IMR-90 (cell line): ENCODE measurements at regions not wholly inside any gene's neighbourhood (a gene's known extent, or its start where the extent isn't known, plus 50 kb on each side); places are given as distances from the start of the nearest gene placed in this dataset.

Experiments
- ATAC-seq: fragments of 200-7000 bp; cut with Tn5 transposase; 2 replicates; pipeline ENCODE4 v1.9.1; 2020; ENCODE audit warnings: low read depth, mild to moderate bottlenecking, moderate library complexity
- BruUV-seq: library from RNA; stranded (reverse); fragments of 400-500 nt; replicated peaks from 2 replicates; lab custom pipeline; 2021; lab: Mats Ljungman, UMichigan
- CTCF ChIA-PET: fragments of 300-600 bp; formaldehyde crosslinking; extraction: SDS; loops from one replicate; lab custom pipeline; 2021; ENCODE audit warnings: antibody characterized with exemption; lab: Yijun Ruan, JAX
- POLR2A ChIA-PET: fragments of 300-600 bp; sonication (Branson Sonifier 250); formaldehyde crosslinking; loops from one replicate; lab custom pipeline; 2022; ENCODE audit warnings: antibody characterized with exemption; ENCODE audit not compliant: unreplicated experiment; lab: Charles Lee
- DNase-seq: peaks from one replicate; pipeline ENCODE4 v3.0.0; 2013
- H2AFZ ChIP-seq: replicated peaks from 2 replicates; pipeline ENCODE3; 2013; ENCODE audit warnings: low read length, mild to moderate bottlenecking; ENCODE audit not compliant: poor library complexity
- H2AK5ac ChIP-seq: 2 replicates; pipeline ENCODE4 v1.6.1; 2013; ENCODE audit warnings: low read depth, low read length, inconsistent platforms
- H2AK9ac ChIP-seq: replicated peaks from 2 replicates; pipeline ENCODE3; 2013; ENCODE audit warnings: mild to moderate bottlenecking, low read depth, low read length, moderate library complexity; ENCODE audit not compliant: poor library complexity
- H2BK120ac ChIP-seq: 2 replicates; pipeline ENCODE4 v1.6.1; 2013; ENCODE audit warnings: low read depth, low read length, inconsistent platforms
- H2BK15ac ChIP-seq: 3 replicates; pipeline ENCODE4 v1.6.1; 2013; ENCODE audit warnings: low read depth, low read length, inconsistent platforms
- H2BK20ac ChIP-seq: 2 replicates; pipeline ENCODE4 v1.6.1; 2013; ENCODE audit warnings: low read depth, mild to moderate bottlenecking, inconsistent platforms, low read length, moderate library complexity
- H2BK5ac ChIP-seq: 2 replicates; pipeline ENCODE4 v1.6.1; 2013; ENCODE audit warnings: mild to moderate bottlenecking, low read depth, low read length, inconsistent platforms; ENCODE audit not compliant: poor library complexity, severe bottlenecking
- H3K14ac ChIP-seq: replicated peaks from 2 replicates; pipeline ENCODE4 v1.6.1; 2013; ENCODE audit warnings: low read depth, low read length, inconsistent platforms
- H3K18ac ChIP-seq: 2 replicates; pipeline ENCODE4 v1.6.1; 2013; ENCODE audit warnings: low read depth, low read length, control low read depth
- H3K23ac ChIP-seq: 2 replicates; pipeline ENCODE4 v1.6.1; 2013; ENCODE audit warnings: low read depth, low read length, inconsistent platforms
- H3K27ac ChIP-seq: 2 replicates; pipeline ENCODE4 v1.5.1; 2013; ENCODE audit warnings: mild to moderate bottlenecking, control low read depth, low read length; ENCODE audit not compliant: insufficient read depth
- H3K27me3 ChIP-seq: 2 replicates; pipeline ENCODE4 v1.6.1; 2013; ENCODE audit warnings: low read length; ENCODE audit not compliant: control insufficient read depth, insufficient read depth
- H3K36me3 ChIP-seq: 2 replicates; pipeline ENCODE4 v1.6.1; 2013; ENCODE audit warnings: low read length, mixed read lengths; ENCODE audit not compliant: control insufficient read depth, insufficient read depth
- H3K4ac ChIP-seq: 2 replicates; pipeline ENCODE4 v1.6.1; 2013; ENCODE audit warnings: low read depth, low read length, inconsistent platforms
- H3K4me1 ChIP-seq: 2 replicates; pipeline ENCODE4 v1.6.1; 2013; ENCODE audit warnings: low read length, mixed read lengths; ENCODE audit not compliant: control insufficient read depth, insufficient read depth
- H3K4me2 ChIP-seq: 2 replicates; pipeline ENCODE4 v1.6.1; 2013; ENCODE audit warnings: low read depth, mild to moderate bottlenecking, control low read depth, low read length, moderate library complexity
- H3K4me3 ChIP-seq: 2 replicates; pipeline ENCODE4 v1.5.1; 2013; ENCODE audit warnings: low read depth, mild to moderate bottlenecking, control low read depth, low read length, moderate library complexity; ENCODE audit not compliant: insufficient read depth
- H3K56ac ChIP-seq: 2 replicates; pipeline ENCODE4 v1.6.1; 2013; ENCODE audit warnings: low read length, inconsistent platforms; ENCODE audit not compliant: insufficient read depth; ENCODE audit errors: extremely low read depth
- H3K79me1 ChIP-seq, 2 experiments: 2 replicates each; pipeline ENCODE4 v1.6.1; 2013; ENCODE audit warnings: low read length in 2 of 2, inconsistent platforms in 1 of 2, low read depth in 1 of 2
- H3K9ac ChIP-seq: 2 replicates; pipeline ENCODE4 v1.6.1; 2013; ENCODE audit warnings: low read depth, low read length, control low read depth
- H3K9me1 ChIP-seq: 2 replicates; pipeline ENCODE4 v1.6.1; 2013; ENCODE audit warnings: low read length, inconsistent platforms; ENCODE audit not compliant: insufficient read depth
- H3K9me3 ChIP-seq: 2 replicates; pipeline ENCODE4 v1.6.1; 2013; ENCODE audit warnings: low read length; ENCODE audit not compliant: control insufficient read depth, insufficient read depth
- H4K20me1 ChIP-seq: 2 replicates; pipeline ENCODE4 v1.6.1; 2013; ENCODE audit warnings: low read length, inconsistent platforms; ENCODE audit not compliant: insufficient read depth
- H4K5ac ChIP-seq: 2 replicates; pipeline ENCODE4 v1.6.1; 2013; ENCODE audit warnings: mild to moderate bottlenecking, low read depth, low read length, control low read depth
- H4K8ac ChIP-seq, 2 experiments: 2 replicates each; pipeline ENCODE4 v1.6.1; 2013; ENCODE audit warnings: low read depth in 2 of 2, low read length in 2 of 2, control low read depth in 1 of 2, inconsistent platforms in 1 of 2
- H4K91ac ChIP-seq: 2 replicates; pipeline ENCODE4 v1.6.1; 2013; ENCODE audit warnings: low read depth, low read length, inconsistent platforms; ENCODE audit not compliant: insufficient read depth
- MAZ ChIP-seq: IDR thresholded peaks from 2 replicates; pipeline ENCODE4 v1.6.1; 2012; ENCODE audit warnings: low read depth, mild to moderate bottlenecking, low read length, improper control_type of control experiment, moderate library complexity, borderline replicate concordance
- MXI1 ChIP-seq: IDR thresholded peaks from 2 replicates; pipeline ENCODE4 v1.6.1; 2012; ENCODE audit warnings: low read depth, mild to moderate bottlenecking, low read length, moderate library complexity, borderline replicate concordance
- WGBS, 2 experiments: methylation state at CpG; one replicate each; pipeline versions ENCODE4 v1.1.5 to v1.1.7; 2013; ENCODE audit warnings: missing lambda C conversion rate in 2 of 2; ENCODE audit not compliant: insufficient read length in 1 of 2; ENCODE audit errors: extremely low coverage in 2 of 2; 5-methylcytosine and 5-hydroxymethylcytosine counted together
- dilution Hi-C: fragments of 300-500 bp; cut with HindIII; formaldehyde crosslinking; loops from one replicate; pipeline ENCODE4 v1.14.3; 2018; ENCODE audit warnings: low sequenced_read_pairs; ENCODE audit not compliant: unreplicated experiment
- in situ Hi-C: fragments of 300-500 bp; cut with MboI; formaldehyde crosslinking; loops from 3 replicates; pipeline ENCODE4 v1.14.3; 2019; ENCODE audit warnings: low sequenced_read_pairs, inconsistent platforms, mixed read lengths
- intact Hi-C: fragments of 100-400 bp; cut with micrococcal nuclease; formaldehyde crosslinking; loops from 2 replicates; pipeline ENCODE4 v1.10.0; 2022
- TF ChIP-seq, protein P1 (sequence below): conservative IDR thresholded peaks from 2 replicates; pipeline ENCODE4 v1.5.1; 2012; ENCODE audit warnings: mild to moderate bottlenecking, low read depth, low read length, improper control_type of control experiment

DNA sequence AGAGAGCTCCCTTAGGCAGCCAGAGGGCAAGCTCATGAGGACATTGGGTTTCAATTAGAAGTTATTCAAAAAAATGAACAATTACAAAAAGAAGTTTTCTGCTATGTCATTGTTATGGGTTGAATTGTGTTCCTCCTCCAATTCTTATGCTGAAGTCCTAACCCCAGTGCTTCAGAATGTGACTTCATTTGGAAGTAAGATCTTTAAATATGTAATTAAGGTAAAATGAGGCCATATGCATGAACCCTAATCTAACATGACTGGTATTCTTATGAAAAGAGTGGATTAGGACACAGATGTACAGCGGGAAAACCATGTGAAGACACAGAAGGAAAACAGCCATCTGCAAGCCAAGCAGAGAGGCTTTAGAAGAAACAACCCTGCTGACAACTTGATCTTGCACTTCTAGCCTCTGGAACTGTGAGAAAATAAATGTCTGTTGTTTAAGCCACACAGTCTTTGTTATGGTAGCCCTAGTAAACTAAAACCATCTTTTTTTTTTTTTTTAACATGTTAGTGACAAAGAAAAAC, 929.6 kb downstream of the EPHA3 start:
- TF ChIP-seq, protein P1, sequence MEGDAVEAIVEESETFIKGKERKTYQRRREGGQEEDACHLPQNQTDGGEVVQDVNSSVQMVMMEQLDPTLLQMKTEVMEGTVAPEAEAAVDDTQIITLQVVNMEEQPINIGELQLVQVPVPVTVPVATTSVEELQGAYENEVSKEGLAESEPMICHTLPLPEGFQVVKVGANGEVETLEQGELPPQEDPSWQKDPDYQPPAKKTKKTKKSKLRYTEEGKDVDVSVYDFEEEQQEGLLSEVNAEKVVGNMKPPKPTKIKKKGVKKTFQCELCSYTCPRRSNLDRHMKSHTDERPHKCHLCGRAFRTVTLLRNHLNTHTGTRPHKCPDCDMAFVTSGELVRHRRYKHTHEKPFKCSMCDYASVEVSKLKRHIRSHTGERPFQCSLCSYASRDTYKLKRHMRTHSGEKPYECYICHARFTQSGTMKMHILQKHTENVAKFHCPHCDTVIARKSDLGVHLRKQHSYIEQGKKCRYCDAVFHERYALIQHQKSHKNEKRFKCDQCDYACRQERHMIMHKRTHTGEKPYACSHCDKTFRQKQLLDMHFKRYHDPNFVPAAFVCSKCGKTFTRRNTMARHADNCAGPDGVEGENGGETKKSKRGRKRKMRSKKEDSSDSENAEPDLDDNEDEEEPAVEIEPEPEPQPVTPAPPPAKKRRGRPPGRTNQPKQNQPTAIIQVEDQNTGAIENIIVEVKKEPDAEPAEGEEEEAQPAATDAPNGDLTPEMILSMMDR = no peak
- TF ChIP-seq MAZ = no peak
- no peak for TF ChIP-seq MXI1
- H3K9me1 ChIP-seq = no peaks in the 10 kb centered on the region
- H3K27me3 ChIP-seq = no peaks in the 10 kb centered on the region
- no peak overlapping the region for H3K4me2 ChIP-seq
- H3K4me1 ChIP-seq = no peaks in the 10 kb centered on the region
- H3K56ac ChIP-seq = no peak overlapping the region
- 80% methylated on average over 1 of the region's 1 CpG; no CpG with 5 or more reads in 1 of the 2 experiments for WGBS, 2 experiments
- H2BK120ac ChIP-seq = no peak overlapping the region
- no peak overlapping the region for H3K14ac ChIP-seq
- no peaks in the 10 kb centered on the region for H4K20me1 ChIP-seq
- POLR2A ChIA-PET = no interaction called here
- H2BK5ac ChIP-seq = no peak overlapping the region
- in situ Hi-C loops (no loop called here), intact Hi-C loops (no loop called here), dilution Hi-C loops (no loop called here)
- no peak overlapping the region for H2AK5ac ChIP-seq
- H4K91ac ChIP-seq = no peak overlapping the region
- H2BK20ac ChIP-seq = no peak overlapping the region
- no peak overlapping the region for H2BK15ac ChIP-seq
- ATAC-seq (no peak), DNase-seq (no peak)
- no peaks in the 10 kb centered on the region for H3K9me3 ChIP-seq
- no peaks in the 10 kb centered on the region for H3K79me1 ChIP-seq
- H2AFZ ChIP-seq = no peak overlapping the region
- H3K4me3 ChIP-seq = no peak overlapping the region
- no peak overlapping the region for H3K18ac ChIP-seq
- no peak overlapping the region for H3K27ac ChIP-seq
- H2AK9ac ChIP-seq = no peak overlapping the region
- no peak overlapping the region for H3K9ac ChIP-seq
- H4K8ac ChIP-seq = no peak overlapping the region
- H3K23ac ChIP-seq = no peak overlapping the region
- H3K36me3 ChIP-seq = no peaks in the 10 kb centered on the region
- BruUV-seq = no TSS peak
- no peak overlapping the region for H3K4ac ChIP-seq
- H4K5ac ChIP-seq = no peak overlapping the region
- CTCF ChIA-PET = no interaction called here
